ENCODE measurements at regions not wholly inside any gene's neighbourhood (a gene's known extent, or its start where the extent isn't known, plus 50 kb on each side); places are given as distances from the start of the nearest gene placed in this dataset.

GRCh38 chr5:74519161-74519571 is 121.4 kb downstream of the ENC1 start:
- FAIRE-seq, result peak; percentile 24
- POLR2A ChIA-PET, result no interaction called here
- DNase-seq (ENCODE audit: low read depth, low spot score), result no peak

More at GRCh38 chr5:74519161-74519571, 121.4 kb downstream of the ENC1 start:
- H3K9ac ChIP-seq (replicated peaks; ENCODE audit: extremely low read depth, insufficient read depth, low read length), result no peak overlapping the region
- intact Hi-C loops (cut with micrococcal nuclease), result no loop called here
- no peak overlapping the region for H3K27ac ChIP-seq (ENCODE audit: insufficient read depth, low read depth, low read length)
- no peaks in the 10 kb centered on the region for H4K20me1 ChIP-seq (replicated peaks; ENCODE audit: control insufficient read depth, extremely low read depth, insufficient read depth, low read length)
- CTCF ChIA-PET, result interaction anchor here (2.3 kb wide), 1 partner anchor 121 kb away, joined by 8 read pairs; the partner anchor contains the start of gene ENC1
- H3K4me1 ChIP-seq (ENCODE audit: control insufficient read depth, extremely low read depth, insufficient read depth, low read length), result peaks cover 4% of the 10 kb centered on the region
- no peak overlapping the region for H3K4me3 ChIP-seq (replicated peaks in 1 of 3; ENCODE audit: insufficient read depth in 1 of 3, low read depth in 1 of 3, low read length in 3 of 3)
- H3K9me1 ChIP-seq (replicated peaks; ENCODE audit: control insufficient read depth, extremely low read depth, insufficient read depth, low read length), result no peaks in the 10 kb centered on the region
- TF ChIP-seq GATA2 (IDR thresholded peaks at IDR 0.05; ENCODE audit: insufficient read depth, insufficient read length, low read depth, low read length), result no peak
- TF ChIP-seq, protein P1, sequence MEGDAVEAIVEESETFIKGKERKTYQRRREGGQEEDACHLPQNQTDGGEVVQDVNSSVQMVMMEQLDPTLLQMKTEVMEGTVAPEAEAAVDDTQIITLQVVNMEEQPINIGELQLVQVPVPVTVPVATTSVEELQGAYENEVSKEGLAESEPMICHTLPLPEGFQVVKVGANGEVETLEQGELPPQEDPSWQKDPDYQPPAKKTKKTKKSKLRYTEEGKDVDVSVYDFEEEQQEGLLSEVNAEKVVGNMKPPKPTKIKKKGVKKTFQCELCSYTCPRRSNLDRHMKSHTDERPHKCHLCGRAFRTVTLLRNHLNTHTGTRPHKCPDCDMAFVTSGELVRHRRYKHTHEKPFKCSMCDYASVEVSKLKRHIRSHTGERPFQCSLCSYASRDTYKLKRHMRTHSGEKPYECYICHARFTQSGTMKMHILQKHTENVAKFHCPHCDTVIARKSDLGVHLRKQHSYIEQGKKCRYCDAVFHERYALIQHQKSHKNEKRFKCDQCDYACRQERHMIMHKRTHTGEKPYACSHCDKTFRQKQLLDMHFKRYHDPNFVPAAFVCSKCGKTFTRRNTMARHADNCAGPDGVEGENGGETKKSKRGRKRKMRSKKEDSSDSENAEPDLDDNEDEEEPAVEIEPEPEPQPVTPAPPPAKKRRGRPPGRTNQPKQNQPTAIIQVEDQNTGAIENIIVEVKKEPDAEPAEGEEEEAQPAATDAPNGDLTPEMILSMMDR (IDR thresholded peaks at IDR 0.05; ENCODE audit: extremely low read depth in 1 of 2, insufficient read depth in 1 of 2, low read depth in 1 of 2, low read length in 2 of 2), result no peak
- no peak for TF ChIP-seq POLR2A (IDR thresholded peaks at IDR 0.05; ENCODE audit: low read depth, low read length)
- TF ChIP-seq EZH2 (IDR thresholded peaks at IDR 0.05; ENCODE audit: borderline replicate concordance, low read depth, low read length, severe bottlenecking), result no peak
- TF ChIP-seq MAX (IDR thresholded peaks at IDR 0.05; ENCODE audit: insufficient read depth, insufficient read length), result no peak
- no peak for TF ChIP-seq MYC (IDR thresholded peaks at IDR 0.05; ENCODE audit: low read depth, low read length)
- no peaks in the 10 kb centered on the region for H3K79me2 ChIP-seq (ENCODE audit: control insufficient read depth, insufficient read depth, low read length)
- dilution Hi-C loops (cut with MboI; ENCODE audit: extremely low pct_ligation_motif_present, low sequenced_read_pairs), result no loop called here
- no peak overlapping the region for H2AFZ ChIP-seq (ENCODE audit: low read depth, low read length)
- no peaks in the 10 kb centered on the region for H3K36me3 ChIP-seq (ENCODE audit: control insufficient read depth in 2 of 2, extremely low read depth in 1 of 2, insufficient read depth in 2 of 2, low read length in 2 of 2)
- H3K9me3 ChIP-seq (replicated peaks; ENCODE audit: control insufficient read depth, insufficient read depth, low read length), result no peaks in the 10 kb centered on the region
- no TSS peak for BruUV-seq (replicated peaks)
- H3K4me2 ChIP-seq (ENCODE audit: insufficient read depth, low read length), result no peak overlapping the region
- H3K27me3 ChIP-seq (ENCODE audit: control insufficient read depth in 2 of 2, insufficient read depth in 2 of 2, low read length in 2 of 2), result no peaks in the 10 kb centered on the region

Measured in endothelial cell of umbilical vein (primary cell).